CD14-positive monocyte (primary cell): ENCODE measurements at regions not wholly inside any gene's neighbourhood (a gene's known extent, or its start where the extent isn't known, plus 50 kb on each side); places are given as distances from the start of the nearest gene placed in this dataset.

Experiments
- DNase-seq, 3 donors: peaks; one replicate each; pipeline ENCODE4 v3.0.0-alpha.2; 2011 to 2022
- H2AFZ ChIP-seq: 2 replicates; pipeline ENCODE4 v1.6.0; 2012; ENCODE audit warnings: mild to moderate bottlenecking, low read depth, low read length, inconsistent platforms; ENCODE audit not compliant: insufficient read depth, poor library complexity, severe bottlenecking
- H3K27ac ChIP-seq, 2 donors: 1 replicate in 1 of 2; 2 replicates in 1 of 2; pipeline ENCODE4 v1.5.1; 2012 to 2013; ENCODE audit warnings: low read length in 2 of 2, control low read depth in 1 of 2, inconsistent platforms in 1 of 2, low read depth in 1 of 2, mild to moderate bottlenecking in 1 of 2
- H3K27me3 ChIP-seq, 2 donors: one replicate each; pipeline versions ENCODE4 v1.6.0 to v1.6.1; 2011 to 2013; ENCODE audit warnings: low read length in 2 of 2; ENCODE audit not compliant: control insufficient read depth in 2 of 2, insufficient read depth in 2 of 2
- H3K36me3 ChIP-seq, 2 donors: replicated peaks in 1 of 2; 1 replicate in 1 of 2; 2 replicates in 1 of 2; pipeline versions ENCODE4 v1.5.1 to v1.6.1; 2012 to 2013; ENCODE audit warnings: low read length in 2 of 2, control low read depth in 1 of 2, inconsistent platforms in 1 of 2, mild to moderate bottlenecking in 1 of 2; ENCODE audit not compliant: insufficient read depth in 2 of 2, control insufficient read depth in 1 of 2
- H3K4me1 ChIP-seq, 2 donors: 1 replicate in 1 of 2; 2 replicates in 1 of 2; pipeline versions ENCODE4 v1.5.1 to v1.6.1; 2012 to 2013; ENCODE audit warnings: low read length in 2 of 2, control low read depth in 1 of 2, inconsistent platforms in 1 of 2, mild to moderate bottlenecking in 1 of 2, moderate library complexity in 1 of 2; ENCODE audit not compliant: insufficient read depth in 2 of 2, control insufficient read depth in 1 of 2
- H3K4me2 ChIP-seq: replicated peaks from 2 replicates; pipeline ENCODE3; 2012; ENCODE audit warnings: low read length, moderate library complexity, mild to moderate bottlenecking; ENCODE audit not compliant: poor library complexity, severe bottlenecking; ENCODE audit errors: extremely low read depth
- H3K4me3 ChIP-seq, 3 experiments: fragments of 200-600 bp in 1 of 3; sonication (generic) in 1 of 3; replicated peaks in 1 of 3; 1 replicate in 2 of 3; 2 replicates in 1 of 3; pipeline ENCODE4 v1.5.1; 2011 to 2013; ENCODE audit warnings: low read length in 3 of 3, mild to moderate bottlenecking in 3 of 3, control low read depth in 2 of 3, low read depth in 2 of 3, inconsistent platforms in 1 of 3, moderate library complexity in 1 of 3
- H3K79me2 ChIP-seq: 2 replicates; pipeline ENCODE4 v1.6.0; 2012; ENCODE audit warnings: mild to moderate bottlenecking, control low read depth, inconsistent platforms, low read length, moderate library complexity; ENCODE audit not compliant: insufficient read depth
- H3K9ac ChIP-seq: 2 replicates; pipeline ENCODE4 v1.6.0; 2017; ENCODE audit warnings: low read length, mild to moderate bottlenecking; ENCODE audit not compliant: insufficient read depth, poor library complexity, severe bottlenecking
- H3K9me3 ChIP-seq, 2 donors: replicated peaks in 1 of 2; 1 replicate in 1 of 2; 2 replicates in 1 of 2; pipeline versions ENCODE4 v1.5.1 to v1.6.1; 2012 to 2013; ENCODE audit warnings: low read length in 2 of 2, control low read depth in 1 of 2; ENCODE audit not compliant: control insufficient read depth in 1 of 2, insufficient read depth in 1 of 2
- H4K20me1 ChIP-seq: 2 replicates; pipeline ENCODE4 v1.6.0; 2012; ENCODE audit warnings: mild to moderate bottlenecking, low read length, control low read depth, moderate library complexity; ENCODE audit not compliant: insufficient read depth
- H3K27ac Mint-ChIP-seq, 7 donors: one replicate each; pipeline ENCODE4 v1.8.0; 2020; ENCODE audit warnings: mild to moderate bottlenecking in 7 of 7, mixed read lengths in 7 of 7, moderate library complexity in 6 of 7, inconsistent platforms in 2 of 7
- H3K27me3 Mint-ChIP-seq, 3 donors: one replicate each; pipeline ENCODE4 v1.8.0; 2021 to 2022; ENCODE audit warnings: low read depth in 3 of 3, mild to moderate bottlenecking in 3 of 3, mixed read lengths in 3 of 3, moderate library complexity in 3 of 3, inconsistent platforms in 1 of 3
- H3K36me3 Mint-ChIP-seq, 2 donors: one replicate each; pipeline ENCODE4 v1.8.0; 2020; ENCODE audit warnings: mixed read lengths in 2 of 2, inconsistent platforms in 1 of 2, mild to moderate bottlenecking in 1 of 2
- H3K4me1 Mint-ChIP-seq: one replicate; pipeline ENCODE4 v1.8.0; 2020; ENCODE audit warnings: mild to moderate bottlenecking, mixed read lengths
- H3K4me3 Mint-ChIP-seq, 2 donors: one replicate each; pipeline ENCODE4 v1.8.0; 2020; ENCODE audit warnings: mild to moderate bottlenecking in 2 of 2, mixed read lengths in 2 of 2, moderate library complexity in 1 of 2
- H3K9me3 Mint-ChIP-seq, 7 donors: one replicate each; pipeline ENCODE4 v1.8.0; 2020 to 2022; ENCODE audit warnings: mixed read lengths in 7 of 7, mild to moderate bottlenecking in 6 of 7, moderate library complexity in 6 of 7, inconsistent platforms in 2 of 7
- WGBS: methylation state at CpG from one replicate; pipeline ENCODE4 v1.1.5; 2013; ENCODE audit warnings: missing lambda C conversion rate; ENCODE audit not compliant: insufficient coverage; 5-methylcytosine and 5-hydroxymethylcytosine counted together
- intact Hi-C, 2 donors: fragments of 100-400 bp; cut with micrococcal nuclease; formaldehyde crosslinking; loops; one replicate each; pipeline versions ENCODE4 v1.15.0 to v1.15.1; 2023
- TF ChIP-seq, protein P1 (sequence below): fragments of 200-600 bp; IDR thresholded peaks from one replicate; pipeline ENCODE4 v1.8.0; 2022; ENCODE audit warnings: antibody characterized with exemption, mild to moderate bottlenecking

DNA sequence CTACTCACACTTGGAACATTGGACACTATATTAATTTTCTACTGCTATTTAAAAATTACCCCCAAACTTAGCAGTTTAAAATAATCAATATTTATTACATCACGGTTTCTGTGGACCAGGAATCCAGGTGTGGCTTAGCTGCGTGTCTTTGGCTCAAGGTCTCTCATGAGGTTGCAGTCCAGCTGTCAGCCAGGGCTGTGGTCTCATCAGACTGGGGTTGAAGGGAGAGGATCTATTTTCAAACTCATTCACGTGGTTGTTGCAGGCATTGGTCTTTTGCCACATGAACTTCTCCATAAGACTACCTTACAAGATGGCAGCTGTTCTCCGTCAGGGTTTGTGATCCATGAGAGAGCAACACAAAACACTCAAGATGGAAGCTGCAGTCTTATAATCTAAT is 343.0 kb downstream of the BCAT1 start:
- Mint-ChIP-seq H3K4me1 (peaks cover 2% of the 10 kb centered on the region), H3K27me3 (no peaks in the 10 kb centered on the region), H3K9me3 (peaks cover 0 to 16% (median 6%) of the 10 kb centered on the region in 7 donors), H3K36me3 (no peaks in the 10 kb centered on the region), H3K27ac (no peak overlapping the region), H3K4me3 (no peak overlapping the region)
- Histone ChIP-seq H3K9me3 (peaks cover 4 to 5% of the 10 kb centered on the region in 2 donors), H3K9ac (no peak overlapping the region), H2AFZ (no peak overlapping the region), H3K4me2 (no peak overlapping the region), H3K36me3 (no peaks in the 10 kb centered on the region), H4K20me1 (no peaks in the 10 kb centered on the region), H3K79me2 (no peaks in the 10 kb centered on the region), H3K4me3 (no peak overlapping the region), H3K4me1 (no peaks in the 10 kb centered on the region), H3K27me3 (no peaks in the 10 kb centered on the region), H3K27ac (no peak overlapping the region)
- WGBS, result 100% methylated on average over 1 of the region's 4 CpGs
- intact Hi-C loops, result no loop called here
- TF ChIP-seq, protein P1, sequence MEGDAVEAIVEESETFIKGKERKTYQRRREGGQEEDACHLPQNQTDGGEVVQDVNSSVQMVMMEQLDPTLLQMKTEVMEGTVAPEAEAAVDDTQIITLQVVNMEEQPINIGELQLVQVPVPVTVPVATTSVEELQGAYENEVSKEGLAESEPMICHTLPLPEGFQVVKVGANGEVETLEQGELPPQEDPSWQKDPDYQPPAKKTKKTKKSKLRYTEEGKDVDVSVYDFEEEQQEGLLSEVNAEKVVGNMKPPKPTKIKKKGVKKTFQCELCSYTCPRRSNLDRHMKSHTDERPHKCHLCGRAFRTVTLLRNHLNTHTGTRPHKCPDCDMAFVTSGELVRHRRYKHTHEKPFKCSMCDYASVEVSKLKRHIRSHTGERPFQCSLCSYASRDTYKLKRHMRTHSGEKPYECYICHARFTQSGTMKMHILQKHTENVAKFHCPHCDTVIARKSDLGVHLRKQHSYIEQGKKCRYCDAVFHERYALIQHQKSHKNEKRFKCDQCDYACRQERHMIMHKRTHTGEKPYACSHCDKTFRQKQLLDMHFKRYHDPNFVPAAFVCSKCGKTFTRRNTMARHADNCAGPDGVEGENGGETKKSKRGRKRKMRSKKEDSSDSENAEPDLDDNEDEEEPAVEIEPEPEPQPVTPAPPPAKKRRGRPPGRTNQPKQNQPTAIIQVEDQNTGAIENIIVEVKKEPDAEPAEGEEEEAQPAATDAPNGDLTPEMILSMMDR, result no peak
- no peak for DNase-seq

DNA sequence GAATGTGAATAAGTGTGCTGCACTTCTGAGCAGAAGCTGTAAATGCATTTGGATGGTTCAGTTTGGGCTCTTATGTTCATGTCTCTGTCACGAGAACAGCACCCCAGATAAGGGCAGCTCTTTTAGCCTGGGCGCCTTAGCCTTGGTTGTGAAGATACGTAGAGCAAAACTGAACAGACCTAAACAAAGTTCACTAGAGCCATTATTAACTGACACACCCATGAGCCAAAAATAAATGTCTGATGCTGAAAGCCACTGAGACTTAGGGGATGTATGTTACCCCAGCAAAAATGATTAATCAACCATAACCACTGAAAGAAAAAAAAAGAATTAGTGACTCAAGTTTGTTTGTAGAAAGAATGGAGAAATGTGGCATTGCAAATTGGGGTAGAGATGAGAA is 343.4 kb downstream of the BCAT1 start:
- H3K27ac ChIP-seq, result no peak overlapping the region
- H3K9me3 ChIP-seq, result peaks cover 4 to 5% of the 10 kb centered on the region in 2 donors
- H3K4me2 ChIP-seq, result no peak overlapping the region
- no peaks in the 10 kb centered on the region for H3K36me3 ChIP-seq
- DNase-seq, result no peak
- Mint-ChIP-seq H3K27ac (no peak overlapping the region), H3K4me3 (no peak overlapping the region), H3K36me3 (no peaks in the 10 kb centered on the region), H3K27me3 (no peaks in the 10 kb centered on the region), H3K4me1 (peaks cover 5% of the 10 kb centered on the region), H3K9me3 (peaks cover 0 to 16% (median 5%) of the 10 kb centered on the region in 7 donors)
- no peaks in the 10 kb centered on the region for H3K79me2 ChIP-seq
- H3K9ac ChIP-seq, result no peak overlapping the region
- H3K4me3 ChIP-seq, result no peak overlapping the region
- no peak overlapping the region for H2AFZ ChIP-seq
- no peaks in the 10 kb centered on the region for H3K4me1 ChIP-seq
- no peaks in the 10 kb centered on the region for H3K27me3 ChIP-seq
- WGBS, result 0% methylated on average over 1 of the region's 3 CpGs
- intact Hi-C loops, result no loop called here
- TF ChIP-seq, protein P1, result no peak
- H4K20me1 ChIP-seq, result no peaks in the 10 kb centered on the region
